ENCODE measurements at regions not wholly inside any gene's neighbourhood (a gene's known extent, or its start where the extent isn't known, plus 50 kb on each side); places are given as distances from the start of the nearest gene placed in this dataset.
"Not testable (repeated sequence)": the region's sequence is repeated elsewhere in the genome, so short reads cannot be mapped to it uniquely, and the experiment has no call there.

- Histone ChIP-seq H3K79me2 (ENCODE audit: low read depth) (no peaks in the 10 kb centered on the region), H3K4me1 (replicated peaks; ENCODE audit: insufficient read depth) (no peaks in the 10 kb centered on the region), H3K4me3 (no peak overlapping the region), H2AFZ (no peak overlapping the region), H3K9me3 (ENCODE audit: insufficient read depth, low read depth) (no peaks in the 10 kb centered on the region), H3K27ac (no peak overlapping the region), H3K36me3 (ENCODE audit: low read depth) (no peaks in the 10 kb centered on the region), H4K20me1 (ENCODE audit: insufficient read depth) (no peaks in the 10 kb centered on the region), H3K27me3 (ENCODE audit: insufficient read depth, low read depth) (peaks cover 54% of the 10 kb centered on the region), H3K9me2 (ENCODE audit: insufficient read depth) (no peaks in the 10 kb centered on the region), H3F3A (ENCODE audit: insufficient read depth, low read depth) (no peaks in the 10 kb centered on the region), H3K4me2 (no peak overlapping the region)
- intact Hi-C loops (cut with micrococcal nuclease; ENCODE audit: unreplicated experiment), result no loop called here
- ChIA-PET CTCF (no interaction called here), POLR2A (ENCODE audit: unreplicated experiment) (no interaction called here)
- TF ChIP-seq CTCF (conservative IDR thresholded peaks at IDR 0.05), result no peak
- no peak for TF ChIP-seq EZH2 (IDR thresholded peaks at IDR 0.05; ENCODE audit: low read depth)
- DNase-seq, result no peak
- no TSS peak for BruUV-seq (replicated peaks)
Observed at GRCh38 chr1:208349694-208350330, 105.6 kb upstream of the PLXNA2 start.

- POLR2A ChIA-PET (ENCODE audit: unreplicated experiment), result no interaction called here
- no peak for DNase-seq
- Histone ChIP-seq H3K27ac (no peak overlapping the region), H3K4me2 (no peak overlapping the region), H3K79me2 (ENCODE audit: low read depth) (no peaks in the 10 kb centered on the region), H3K36me3 (ENCODE audit: low read depth) (no peaks in the 10 kb centered on the region), H3K27me3 (ENCODE audit: insufficient read depth, low read depth) (peaks cover 51% of the 10 kb centered on the region; the same call in 1 of the 2 replicates), H3K4me3 (no peak overlapping the region), H3K4me1 (replicated peaks; ENCODE audit: insufficient read depth) (no peaks in the 10 kb centered on the region), H3K9me2 (ENCODE audit: insufficient read depth) (no peaks in the 10 kb centered on the region), H2AFZ (no peak overlapping the region), H4K20me1 (ENCODE audit: insufficient read depth) (no peaks in the 10 kb centered on the region), H3K9me3 (ENCODE audit: insufficient read depth, low read depth) (no peaks in the 10 kb centered on the region), H3F3A (ENCODE audit: insufficient read depth, low read depth) (no peaks in the 10 kb centered on the region)
- intact Hi-C loops (cut with micrococcal nuclease; ENCODE audit: unreplicated experiment), result no loop called here
- no peak for TF ChIP-seq EZH2 (IDR thresholded peaks at IDR 0.05; ENCODE audit: low read depth)
- no peak for TF ChIP-seq CTCF (conservative IDR thresholded peaks at IDR 0.05)
- CTCF ChIA-PET, result no interaction called here
- no TSS peak for BruUV-seq (replicated peaks)
Observed at GRCh38 chr1:208350815-208351214, 106.6 kb upstream of the PLXNA2 start.

- Histone ChIP-seq H3K27ac (no peak overlapping the region), H4K20me1 (ENCODE audit: insufficient read depth) (no peaks in the 10 kb centered on the region), H3K79me2 (ENCODE audit: low read depth) (no peaks in the 10 kb centered on the region), H2AFZ (no peak overlapping the region), H3K36me3 (ENCODE audit: low read depth) (no peaks in the 10 kb centered on the region), H3K4me2 (no peak overlapping the region), H3K9me2 (ENCODE audit: insufficient read depth) (no peaks in the 10 kb centered on the region), H3K4me3 (no peak overlapping the region), H3F3A (ENCODE audit: insufficient read depth, low read depth) (no peaks in the 10 kb centered on the region), H3K27me3 (ENCODE audit: insufficient read depth, low read depth) (peaks cover 42% of the 10 kb centered on the region; the same call in 1 of the 2 replicates), H3K9me3 (ENCODE audit: insufficient read depth, low read depth) (no peaks in the 10 kb centered on the region), H3K4me1 (replicated peaks; ENCODE audit: insufficient read depth) (no peaks in the 10 kb centered on the region)
- TF ChIP-seq EZH2 (IDR thresholded peaks at IDR 0.05; ENCODE audit: low read depth), result no peak
- no peak for TF ChIP-seq CTCF (conservative IDR thresholded peaks at IDR 0.05)
- intact Hi-C loops (cut with micrococcal nuclease; ENCODE audit: unreplicated experiment), result no loop called here
- BruUV-seq (replicated peaks), result no TSS peak
- CTCF ChIA-PET, result no interaction called here
- POLR2A ChIA-PET (ENCODE audit: unreplicated experiment), result no interaction called here
- DNase-seq, result no peak
Observed at GRCh38 chr1:208351838-208352237, 107.7 kb upstream of the PLXNA2 start.

GRCh38 chr1:208353797-208354196, 109.6 kb upstream of the PLXNA2 start:
- H4K20me1 ChIP-seq (ENCODE audit: insufficient read depth); H2AFZ ChIP-seq; DNase-seq; H3K36me3 ChIP-seq (ENCODE audit: low read depth); CTCF ChIA-PET; H3F3A ChIP-seq (ENCODE audit: insufficient read depth, low read depth); H3K4me1 ChIP-seq (replicated peaks; ENCODE audit: insufficient read depth); H3K9me3 ChIP-seq (ENCODE audit: insufficient read depth, low read depth); H3K4me3 ChIP-seq; H3K9me2 ChIP-seq (ENCODE audit: insufficient read depth); H3K4me2 ChIP-seq; H3K79me2 ChIP-seq (ENCODE audit: low read depth); POLR2A ChIA-PET (ENCODE audit: unreplicated experiment); H3K27ac ChIP-seq; intact Hi-C loops (cut with micrococcal nuclease; ENCODE audit: unreplicated experiment); BruUV-seq (replicated peaks): not testable (repeated sequence)
- H3K27me3 ChIP-seq (ENCODE audit: insufficient read depth, low read depth), result peaks cover 44% of the 10 kb centered on the region

All from PC-9 (cell line).